Nephron (organoid): ENCODE measurements at regions not wholly inside any gene's neighbourhood (a gene's known extent, or its start where the extent isn't known, plus 50 kb on each side); places are given as distances from the start of the nearest gene placed in this dataset.

ENCODE experiments used
- H3K27ac Mint-ChIP-seq, 3 experiments: 2 replicates each; pipeline ENCODE4 v1.8.0; 2020; ENCODE audit warnings: mixed read lengths in 3 of 3, mild to moderate bottlenecking in 2 of 3, moderate library complexity in 1 of 3
- H3K27me3 Mint-ChIP-seq: 2 replicates; pipeline ENCODE4 v1.8.0; 2021; ENCODE audit warnings: low read depth, mild to moderate bottlenecking, moderate library complexity, mixed read lengths
- H3K36me3 Mint-ChIP-seq: 2 replicates; pipeline ENCODE4 v1.8.0; 2020; ENCODE audit warnings: low read depth, mixed read lengths
- H3K4me1 Mint-ChIP-seq: 2 replicates; pipeline ENCODE4 v1.8.0; 2020; ENCODE audit warnings: mixed read lengths
- H3K4me3 Mint-ChIP-seq, 3 experiments: 2 replicates each; pipeline ENCODE4 v1.8.0; 2020; ENCODE audit warnings: mild to moderate bottlenecking in 3 of 3, mixed read lengths in 3 of 3, moderate library complexity in 2 of 3
- H3K9me3 Mint-ChIP-seq: 2 replicates; pipeline ENCODE4 v1.8.0; 2020; ENCODE audit warnings: mixed read lengths
- TF ChIP-seq, protein P1 (sequence below), 3 experiments: fragments of 200-600 bp; sonication (generic); IDR thresholded peaks; one replicate each; pipeline ENCODE4 v1.5.0; 2021; ENCODE audit warnings: antibody characterized with exemption in 3 of 3; ENCODE audit not compliant: unreplicated experiment in 3 of 3

DNA sequence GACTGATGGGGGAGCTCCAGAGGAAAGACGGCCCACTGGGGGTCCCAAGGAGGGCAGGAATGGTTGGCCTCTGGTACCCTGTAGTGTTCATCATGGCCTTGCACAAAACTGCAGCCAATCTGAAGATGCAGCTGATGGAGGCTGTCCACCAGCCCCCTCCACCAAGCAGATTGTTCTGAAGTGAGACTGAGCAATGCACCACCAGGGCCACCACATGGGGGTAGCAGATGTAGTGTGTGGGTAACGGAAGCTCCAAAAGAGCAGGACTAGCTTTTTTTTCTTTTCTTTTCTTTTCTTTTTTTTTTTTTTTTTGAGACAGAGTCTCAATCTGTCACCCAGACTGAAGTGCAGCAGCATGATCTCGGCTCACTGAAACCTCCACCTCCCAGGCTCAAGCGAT lies 181.0 kb upstream of the MYLIP start:
- H3K36me3 Mint-ChIP-seq: no peaks in the 10 kb centered on the region

DNA sequence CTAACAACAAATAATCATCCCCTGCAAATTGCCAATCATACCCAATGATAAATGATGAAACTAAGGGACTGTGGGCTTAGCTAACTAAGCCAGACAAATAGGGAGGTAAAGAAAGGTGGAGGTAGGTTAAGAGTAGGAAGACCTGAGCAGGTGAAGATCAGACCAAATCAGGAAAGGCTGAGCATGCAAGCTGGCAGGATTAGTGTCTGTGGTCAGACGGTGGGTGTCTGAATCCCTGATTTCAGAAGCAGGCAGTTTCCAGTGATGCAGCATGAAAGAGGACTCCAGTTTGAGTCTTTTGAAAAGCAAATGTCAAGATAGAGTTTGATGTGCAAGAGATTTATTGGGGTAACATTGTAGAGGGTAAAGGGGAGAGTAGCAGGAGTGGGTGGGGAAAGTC lies 181.4 kb upstream of the MYLIP start:
- no peaks in the 10 kb centered on the region for H3K9me3 Mint-ChIP-seq
- peaks cover 3% of the 10 kb centered on the region for H3K27me3 Mint-ChIP-seq
- TF ChIP-seq, protein P1, sequence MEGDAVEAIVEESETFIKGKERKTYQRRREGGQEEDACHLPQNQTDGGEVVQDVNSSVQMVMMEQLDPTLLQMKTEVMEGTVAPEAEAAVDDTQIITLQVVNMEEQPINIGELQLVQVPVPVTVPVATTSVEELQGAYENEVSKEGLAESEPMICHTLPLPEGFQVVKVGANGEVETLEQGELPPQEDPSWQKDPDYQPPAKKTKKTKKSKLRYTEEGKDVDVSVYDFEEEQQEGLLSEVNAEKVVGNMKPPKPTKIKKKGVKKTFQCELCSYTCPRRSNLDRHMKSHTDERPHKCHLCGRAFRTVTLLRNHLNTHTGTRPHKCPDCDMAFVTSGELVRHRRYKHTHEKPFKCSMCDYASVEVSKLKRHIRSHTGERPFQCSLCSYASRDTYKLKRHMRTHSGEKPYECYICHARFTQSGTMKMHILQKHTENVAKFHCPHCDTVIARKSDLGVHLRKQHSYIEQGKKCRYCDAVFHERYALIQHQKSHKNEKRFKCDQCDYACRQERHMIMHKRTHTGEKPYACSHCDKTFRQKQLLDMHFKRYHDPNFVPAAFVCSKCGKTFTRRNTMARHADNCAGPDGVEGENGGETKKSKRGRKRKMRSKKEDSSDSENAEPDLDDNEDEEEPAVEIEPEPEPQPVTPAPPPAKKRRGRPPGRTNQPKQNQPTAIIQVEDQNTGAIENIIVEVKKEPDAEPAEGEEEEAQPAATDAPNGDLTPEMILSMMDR (IDR thresholded peaks at IDR 0.05; ENCODE audit: unreplicated experiment in 3 of 3): no peak
- H3K4me3 Mint-ChIP-seq: no peak overlapping the region
- H3K27ac Mint-ChIP-seq: no peak overlapping the region
- H3K36me3 Mint-ChIP-seq: no peaks in the 10 kb centered on the region
- H3K4me1 Mint-ChIP-seq: peaks cover 22% of the 10 kb centered on the region

More for the DNA sequence above, 181.0 kb upstream of the MYLIP start:
- no peak overlapping the region for H3K27ac Mint-ChIP-seq
- TF ChIP-seq, protein P1 (IDR thresholded peaks at IDR 0.05; ENCODE audit: unreplicated experiment in 3 of 3): no peak
- H3K4me1 Mint-ChIP-seq: peaks cover 25% of the 10 kb centered on the region
- H3K4me3 Mint-ChIP-seq: no peak overlapping the region
- peaks cover 5% of the 10 kb centered on the region for H3K27me3 Mint-ChIP-seq
- no peaks in the 10 kb centered on the region for H3K9me3 Mint-ChIP-seq

DNA sequence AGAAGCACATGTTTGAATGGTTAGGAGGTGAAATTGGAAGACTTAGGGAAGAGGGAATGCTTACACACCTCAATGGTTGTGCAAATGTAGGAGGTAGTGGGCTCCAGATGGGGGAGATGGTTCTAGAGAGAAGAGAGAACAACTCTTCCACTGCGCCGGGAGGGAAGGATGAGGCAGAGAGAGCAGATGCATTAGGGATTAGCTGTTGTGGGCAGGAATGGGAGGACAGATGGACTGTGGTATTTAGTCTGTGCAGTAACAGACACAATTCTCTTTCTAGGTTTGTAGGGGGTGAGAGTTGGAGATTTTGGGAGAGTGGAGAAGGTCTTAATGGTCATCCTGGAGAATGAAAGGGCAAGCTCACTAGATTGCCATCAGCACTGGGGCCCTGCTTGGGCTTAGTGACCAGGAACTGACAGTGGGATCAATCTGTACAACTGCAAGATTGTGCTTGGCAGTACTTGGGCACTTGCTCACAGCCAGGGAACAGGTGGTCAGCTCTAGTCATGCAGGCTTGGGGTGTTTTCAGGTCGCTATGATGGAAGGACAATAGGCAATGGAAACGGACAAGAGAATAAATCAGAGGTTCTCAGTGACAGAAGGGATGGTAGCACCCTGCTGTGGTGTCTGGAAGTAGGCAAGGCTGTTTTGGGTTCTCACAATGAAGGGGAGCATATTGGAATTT lies 182.0 kb upstream of the MYLIP start:
- no peaks in the 10 kb centered on the region for H3K27me3 Mint-ChIP-seq
- no peaks in the 10 kb centered on the region for H3K9me3 Mint-ChIP-seq
- TF ChIP-seq, protein P1 (IDR thresholded peaks at IDR 0.05; ENCODE audit: unreplicated experiment in 3 of 3): no peak
- peaks cover 20% of the 10 kb centered on the region for H3K4me1 Mint-ChIP-seq
- no peak overlapping the region for H3K4me3 Mint-ChIP-seq
- H3K36me3 Mint-ChIP-seq: no peaks in the 10 kb centered on the region
- H3K27ac Mint-ChIP-seq: no peak overlapping the region

DNA sequence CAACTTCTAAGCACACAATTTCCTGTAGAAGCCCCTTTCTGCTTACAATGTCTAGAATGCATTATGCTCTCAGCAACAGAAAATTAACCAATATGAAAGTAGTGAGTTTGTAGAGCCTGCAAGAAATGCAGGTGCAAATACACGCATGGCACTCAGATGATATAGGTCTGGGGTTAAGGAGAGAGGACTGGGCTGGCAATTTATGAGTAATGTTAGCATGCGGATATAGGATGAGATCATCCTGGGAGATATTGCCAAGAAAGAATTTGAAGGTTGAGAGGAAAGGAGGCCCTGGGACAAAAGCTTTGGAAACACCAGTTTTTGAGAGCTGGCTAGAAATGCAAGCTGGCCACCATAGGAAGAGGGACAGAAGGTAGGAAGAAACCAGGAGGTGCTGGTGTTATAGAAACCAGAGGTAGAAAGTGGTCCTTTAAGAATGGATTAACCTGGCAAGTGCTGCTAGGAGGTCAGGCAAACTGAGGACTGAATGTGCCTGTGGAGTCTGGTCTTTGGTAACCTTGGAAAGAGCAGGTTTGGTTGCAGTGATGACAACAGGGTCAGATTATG lies 183.2 kb upstream of the MYLIP start:
- H3K36me3 Mint-ChIP-seq: no peaks in the 10 kb centered on the region
- no peak overlapping the region for H3K4me3 Mint-ChIP-seq
- H3K27ac Mint-ChIP-seq: no peak overlapping the region
- H3K9me3 Mint-ChIP-seq: peaks cover 4% of the 10 kb centered on the region
- H3K27me3 Mint-ChIP-seq: peaks cover 3% of the 10 kb centered on the region
- peaks cover 18% of the 10 kb centered on the region for H3K4me1 Mint-ChIP-seq
- TF ChIP-seq, protein P1 (IDR thresholded peaks at IDR 0.05; ENCODE audit: unreplicated experiment in 3 of 3): no peak

DNA sequence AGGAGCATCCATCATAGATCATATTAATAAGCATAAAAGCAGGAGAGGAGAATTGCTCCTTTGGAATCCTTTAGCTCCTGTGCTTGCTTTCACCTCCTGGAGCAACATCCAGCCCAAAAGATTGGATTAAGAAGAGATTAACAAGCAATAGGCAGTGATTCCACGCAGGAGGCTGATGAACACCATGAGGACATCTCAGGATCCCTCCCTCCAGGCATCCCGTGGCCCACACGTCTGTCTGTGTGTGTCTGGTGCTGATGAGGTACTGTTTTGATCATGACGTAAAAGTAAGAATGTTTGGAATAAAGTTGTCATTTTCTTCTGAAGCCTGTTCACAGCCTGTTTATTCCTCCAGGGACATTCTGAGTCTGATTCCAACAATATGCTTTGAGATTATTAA lies 185.5 kb upstream of the MYLIP start:
- TF ChIP-seq, protein P1 (IDR thresholded peaks at IDR 0.05; ENCODE audit: unreplicated experiment in 3 of 3): no peak
- Mint-ChIP-seq H3K4me3 (no peak overlapping the region), H3K9me3 (peaks cover 18% of the 10 kb centered on the region), H3K36me3 (no peaks in the 10 kb centered on the region), H3K27me3 (peaks cover 3% of the 10 kb centered on the region), H3K4me1 (no peaks in the 10 kb centered on the region), H3K27ac (no peak overlapping the region)

DNA sequence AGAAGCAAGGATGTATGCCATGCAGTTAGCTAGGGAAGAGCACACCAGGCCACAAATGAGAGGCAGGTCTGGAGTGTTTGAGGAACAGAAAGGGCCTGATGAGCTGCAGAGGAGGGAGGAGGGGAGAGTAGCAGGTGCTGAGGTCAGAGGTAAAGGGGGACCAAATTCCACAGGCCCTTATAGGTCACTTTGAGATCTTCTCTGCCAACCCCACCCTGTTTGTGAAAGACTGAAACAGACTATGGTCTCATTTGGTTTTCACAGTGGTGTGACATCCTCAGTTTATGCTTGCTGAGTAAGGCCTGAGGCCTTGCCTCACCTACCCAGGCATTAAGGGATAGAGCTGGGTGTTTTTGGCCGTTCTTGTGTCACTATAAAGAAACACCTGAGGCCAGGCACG lies 187.7 kb upstream of the MYLIP start:
- Mint-ChIP-seq H3K9me3 (peaks cover 29% of the 10 kb centered on the region), H3K4me3 (no peak overlapping the region), H3K27me3 (peaks cover 3% of the 10 kb centered on the region), H3K27ac (no peak overlapping the region), H3K36me3 (no peaks in the 10 kb centered on the region), H3K4me1 (no peaks in the 10 kb centered on the region)
- TF ChIP-seq, protein P1 (IDR thresholded peaks at IDR 0.05; ENCODE audit: unreplicated experiment in 3 of 3): no peak
